ENCODE measurements at regions not wholly inside any gene's neighbourhood (a gene's known extent, or its start where the extent isn't known, plus 50 kb on each side); places are given as distances from the start of the nearest gene placed in this dataset.

DNA sequence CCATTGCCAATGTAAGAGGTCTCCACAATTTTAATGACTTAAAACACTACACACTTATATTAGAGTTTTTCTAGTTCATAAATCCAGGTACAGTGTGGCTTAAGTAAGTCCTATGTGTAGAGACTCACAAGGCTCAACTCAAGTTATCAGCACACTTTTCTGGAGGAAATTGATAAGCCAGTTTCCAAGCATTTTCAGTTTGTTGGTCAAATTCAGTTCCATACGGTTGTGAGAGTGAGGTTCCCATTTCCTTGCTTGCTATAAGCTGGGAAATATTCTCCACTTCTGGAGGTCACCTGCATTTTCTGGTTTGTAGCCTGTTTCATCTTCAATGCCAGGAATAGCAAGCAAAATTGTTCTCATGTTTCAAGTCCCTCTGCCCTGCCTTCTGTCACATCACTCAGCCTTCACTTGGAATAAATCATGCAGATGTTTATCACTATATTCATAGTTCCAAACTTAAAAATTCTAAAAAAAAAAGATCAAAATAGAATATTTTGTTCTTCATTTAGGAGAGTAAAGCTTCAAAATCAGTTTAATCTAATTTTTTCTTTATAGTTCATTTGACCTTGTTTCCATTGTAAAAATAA lies 1137.5 kb upstream of the INTU start:
- TF ChIP-seq, protein P1, sequence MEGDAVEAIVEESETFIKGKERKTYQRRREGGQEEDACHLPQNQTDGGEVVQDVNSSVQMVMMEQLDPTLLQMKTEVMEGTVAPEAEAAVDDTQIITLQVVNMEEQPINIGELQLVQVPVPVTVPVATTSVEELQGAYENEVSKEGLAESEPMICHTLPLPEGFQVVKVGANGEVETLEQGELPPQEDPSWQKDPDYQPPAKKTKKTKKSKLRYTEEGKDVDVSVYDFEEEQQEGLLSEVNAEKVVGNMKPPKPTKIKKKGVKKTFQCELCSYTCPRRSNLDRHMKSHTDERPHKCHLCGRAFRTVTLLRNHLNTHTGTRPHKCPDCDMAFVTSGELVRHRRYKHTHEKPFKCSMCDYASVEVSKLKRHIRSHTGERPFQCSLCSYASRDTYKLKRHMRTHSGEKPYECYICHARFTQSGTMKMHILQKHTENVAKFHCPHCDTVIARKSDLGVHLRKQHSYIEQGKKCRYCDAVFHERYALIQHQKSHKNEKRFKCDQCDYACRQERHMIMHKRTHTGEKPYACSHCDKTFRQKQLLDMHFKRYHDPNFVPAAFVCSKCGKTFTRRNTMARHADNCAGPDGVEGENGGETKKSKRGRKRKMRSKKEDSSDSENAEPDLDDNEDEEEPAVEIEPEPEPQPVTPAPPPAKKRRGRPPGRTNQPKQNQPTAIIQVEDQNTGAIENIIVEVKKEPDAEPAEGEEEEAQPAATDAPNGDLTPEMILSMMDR (IDR thresholded peaks at IDR 0.05; ENCODE audit: insufficient read depth, low read length), result no peak
- TF ChIP-seq, protein P2, sequence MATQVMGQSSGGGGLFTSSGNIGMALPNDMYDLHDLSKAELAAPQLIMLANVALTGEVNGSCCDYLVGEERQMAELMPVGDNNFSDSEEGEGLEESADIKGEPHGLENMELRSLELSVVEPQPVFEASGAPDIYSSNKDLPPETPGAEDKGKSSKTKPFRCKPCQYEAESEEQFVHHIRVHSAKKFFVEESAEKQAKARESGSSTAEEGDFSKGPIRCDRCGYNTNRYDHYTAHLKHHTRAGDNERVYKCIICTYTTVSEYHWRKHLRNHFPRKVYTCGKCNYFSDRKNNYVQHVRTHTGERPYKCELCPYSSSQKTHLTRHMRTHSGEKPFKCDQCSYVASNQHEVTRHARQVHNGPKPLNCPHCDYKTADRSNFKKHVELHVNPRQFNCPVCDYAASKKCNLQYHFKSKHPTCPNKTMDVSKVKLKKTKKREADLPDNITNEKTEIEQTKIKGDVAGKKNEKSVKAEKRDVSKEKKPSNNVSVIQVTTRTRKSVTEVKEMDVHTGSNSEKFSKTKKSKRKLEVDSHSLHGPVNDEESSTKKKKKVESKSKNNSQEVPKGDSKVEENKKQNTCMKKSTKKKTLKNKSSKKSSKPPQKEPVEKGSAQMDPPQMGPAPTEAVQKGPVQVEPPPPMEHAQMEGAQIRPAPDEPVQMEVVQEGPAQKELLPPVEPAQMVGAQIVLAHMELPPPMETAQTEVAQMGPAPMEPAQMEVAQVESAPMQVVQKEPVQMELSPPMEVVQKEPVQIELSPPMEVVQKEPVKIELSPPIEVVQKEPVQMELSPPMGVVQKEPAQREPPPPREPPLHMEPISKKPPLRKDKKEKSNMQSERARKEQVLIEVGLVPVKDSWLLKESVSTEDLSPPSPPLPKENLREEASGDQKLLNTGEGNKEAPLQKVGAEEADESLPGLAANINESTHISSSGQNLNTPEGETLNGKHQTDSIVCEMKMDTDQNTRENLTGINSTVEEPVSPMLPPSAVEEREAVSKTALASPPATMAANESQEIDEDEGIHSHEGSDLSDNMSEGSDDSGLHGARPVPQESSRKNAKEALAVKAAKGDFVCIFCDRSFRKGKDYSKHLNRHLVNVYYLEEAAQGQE (IDR thresholded peaks at IDR 0.05; ENCODE audit: insufficient replicate concordance, low read depth), result no peak
- TF ChIP-seq GABPA (IDR thresholded peaks at IDR 0.05; ENCODE audit: low read depth), result no peak

Data from HL-60 (cell line).